Esophagus (tissue), 2 donors: ENCODE measurements at regions not wholly inside any gene's neighbourhood (a gene's known extent, or its start where the extent isn't known, plus 50 kb on each side); places are given as distances from the start of the nearest gene placed in this dataset.
"Not testable (repeated sequence)": the region's sequence is repeated elsewhere in the genome, so short reads cannot be mapped to it uniquely, and the experiment has no call there.

Experiments used
- H3K27ac ChIP-seq, 2 donors: one replicate each; pipeline ENCODE4 v1.5.1; 2013; ENCODE audit warnings: low read depth in 2 of 2, mild to moderate bottlenecking in 2 of 2, inconsistent platforms in 1 of 2, low read length in 1 of 2, moderate library complexity in 1 of 2
- H3K27me3 ChIP-seq, 2 donors: one replicate each; pipeline ENCODE4 v1.6.1; 2013; ENCODE audit warnings: low read length in 2 of 2, control low read depth in 1 of 2, mild to moderate bottlenecking in 1 of 2; ENCODE audit not compliant: insufficient read depth in 2 of 2, control insufficient read depth in 1 of 2
- H3K36me3 ChIP-seq, 2 donors: one replicate each; pipeline ENCODE4 v1.6.1; 2013; ENCODE audit warnings: low read length in 1 of 2; ENCODE audit not compliant: control insufficient read depth in 2 of 2, insufficient read depth in 2 of 2
- H3K4me1 ChIP-seq, 2 donors: one replicate each; pipeline ENCODE4 v1.6.1; 2013; ENCODE audit warnings: low read length in 1 of 2; ENCODE audit not compliant: control insufficient read depth in 2 of 2, insufficient read depth in 2 of 2
- H3K4me3 ChIP-seq, 2 donors: one replicate each; pipeline ENCODE4 v1.5.1; 2013; ENCODE audit warnings: low read length in 2 of 2, mild to moderate bottlenecking in 2 of 2, low read depth in 1 of 2, moderate library complexity in 1 of 2
- H3K9me3 ChIP-seq, 2 donors: one replicate each; pipeline ENCODE4 v1.6.1; 2013; ENCODE audit warnings: mild to moderate bottlenecking in 2 of 2, low read depth in 1 of 2, low read length in 1 of 2, moderate library complexity in 1 of 2; ENCODE audit not compliant: control insufficient read depth in 2 of 2, insufficient read depth in 1 of 2
- WGBS, 2 donors: extraction: QIAGEN DNeasy Blood & Tissue Kit; methylation state at CpG; one replicate each; pipeline ENCODE4 v1.1.7; 2013; 5-methylcytosine and 5-hydroxymethylcytosine counted together
- donor health status: healthy with polysubstance abuse.
- donor health status: Bipolar disorder and iron deficiency.

DNA sequence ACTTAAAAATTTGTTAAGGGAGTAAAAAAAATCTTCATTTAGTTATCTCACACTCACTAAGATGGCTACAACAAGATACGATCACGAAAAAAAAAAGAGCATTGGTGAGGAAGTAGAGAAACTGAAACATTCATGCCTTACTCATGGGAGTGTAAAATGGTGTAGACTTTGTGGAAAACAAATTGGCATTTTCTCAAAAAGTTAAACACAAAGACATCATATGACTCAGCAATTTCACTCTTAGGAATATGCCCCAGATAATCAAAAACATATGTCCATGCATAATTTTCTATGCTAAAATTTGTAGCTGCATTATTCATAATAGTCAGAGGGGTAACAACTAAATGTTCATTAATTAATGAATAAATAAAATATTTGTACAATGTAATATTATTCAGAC is 120.9 kb upstream of the IRAK1BP1 start:
- no peaks in the 10 kb centered on the region for H3K4me1 ChIP-seq
- H3K27ac ChIP-seq = no peak overlapping the region
- H3K4me3 ChIP-seq = no peak overlapping the region
- WGBS, 2 donors = 79 to 91% methylated on average over 2 of the region's 2 CpGs
- H3K36me3 ChIP-seq = no peaks in the 10 kb centered on the region
- H3K9me3 ChIP-seq = peaks cover 4 to 5% of the 10 kb centered on the region in 2 donors
- H3K27me3 ChIP-seq = no peaks in the 10 kb centered on the region

DNA sequence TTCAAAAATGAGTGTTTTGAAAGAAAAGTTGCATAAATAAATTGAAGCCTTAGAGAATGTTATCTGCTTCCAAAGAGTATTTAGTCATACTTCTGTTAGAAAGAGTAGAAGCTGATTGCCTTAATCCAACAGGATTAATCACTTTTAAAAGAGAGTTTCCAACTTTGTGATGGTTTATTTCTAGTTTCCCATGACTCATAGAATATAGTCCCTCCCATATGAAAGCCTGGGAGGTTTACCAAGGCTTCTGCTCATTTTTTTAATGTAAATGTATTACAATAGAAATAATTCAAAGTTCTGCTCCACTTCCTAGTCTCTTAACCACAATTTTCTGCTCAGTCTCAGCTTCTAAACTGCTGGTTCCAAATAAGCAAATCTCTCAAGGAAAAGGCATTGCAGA is 118.0 kb upstream of the IRAK1BP1 start:
- H3K4me3 ChIP-seq = no peak overlapping the region
- H3K27me3 ChIP-seq = no peaks in the 10 kb centered on the region
- H3K4me1 ChIP-seq = no peaks in the 10 kb centered on the region
- no peaks in the 10 kb centered on the region for H3K36me3 ChIP-seq
- H3K9me3 ChIP-seq = peaks cover 4 to 5% of the 10 kb centered on the region in 2 donors
- H3K27ac ChIP-seq = no peak overlapping the region

DNA sequence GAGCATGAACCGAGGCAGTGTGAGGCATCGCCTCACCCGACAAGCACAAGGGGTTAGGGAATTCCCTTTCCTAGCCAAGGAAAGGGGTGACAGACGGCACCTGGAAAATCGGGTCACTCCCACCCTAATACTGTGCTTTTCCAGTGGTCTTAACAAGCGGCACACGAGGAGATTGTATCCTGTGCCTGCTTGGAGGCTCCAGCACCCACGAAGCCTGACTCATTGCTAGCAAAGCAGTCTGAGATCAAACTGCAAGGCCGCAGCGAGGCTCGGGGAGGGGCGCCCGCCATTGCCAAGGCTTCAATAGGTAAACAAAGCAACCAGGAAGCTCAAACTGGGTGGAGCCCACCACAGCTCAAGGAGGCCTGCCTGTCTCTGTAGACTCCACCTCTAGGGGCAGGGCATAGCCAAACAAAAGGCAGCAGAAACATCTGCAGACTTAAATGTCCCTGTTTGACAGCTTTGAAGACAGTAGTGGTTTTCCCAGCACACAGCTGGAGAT is 109.0 kb upstream of the IRAK1BP1 start:
- H3K27ac ChIP-seq, H3K36me3 ChIP-seq, H3K9me3 ChIP-seq, H3K4me1 ChIP-seq, H3K4me3 ChIP-seq, H3K27me3 ChIP-seq: not testable (repeated sequence)
- WGBS, 2 donors = 78 to 84% methylated on average over 13 of the region's 13 CpGs

DNA sequence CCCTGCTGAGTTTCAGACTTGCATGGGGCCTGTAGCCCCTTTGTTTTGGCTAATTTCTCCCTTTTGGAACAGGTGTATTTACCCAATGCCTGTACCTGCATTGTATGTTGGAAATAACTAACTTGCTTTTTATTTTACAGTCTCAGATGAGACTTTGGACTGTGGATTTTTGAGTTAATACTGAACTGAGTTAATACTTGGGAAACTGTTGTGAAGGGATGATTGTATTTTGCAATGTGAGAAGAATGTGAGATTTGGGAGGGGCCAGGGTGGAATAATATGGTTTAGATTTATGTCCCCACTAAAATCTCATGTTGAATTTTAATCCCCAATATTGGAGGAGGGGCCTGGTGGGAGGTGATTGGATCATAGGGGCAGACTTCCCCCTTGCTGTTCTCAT is 99.1 kb upstream of the IRAK1BP1 start:
- no peaks in the 10 kb centered on the region for H3K27me3 ChIP-seq
- no peaks in the 10 kb centered on the region for H3K9me3 ChIP-seq
- no peak overlapping the region for H3K27ac ChIP-seq
- H3K4me3 ChIP-seq = no peak overlapping the region
- H3K36me3 ChIP-seq = no peaks in the 10 kb centered on the region
- no peaks in the 10 kb centered on the region for H3K4me1 ChIP-seq

DNA sequence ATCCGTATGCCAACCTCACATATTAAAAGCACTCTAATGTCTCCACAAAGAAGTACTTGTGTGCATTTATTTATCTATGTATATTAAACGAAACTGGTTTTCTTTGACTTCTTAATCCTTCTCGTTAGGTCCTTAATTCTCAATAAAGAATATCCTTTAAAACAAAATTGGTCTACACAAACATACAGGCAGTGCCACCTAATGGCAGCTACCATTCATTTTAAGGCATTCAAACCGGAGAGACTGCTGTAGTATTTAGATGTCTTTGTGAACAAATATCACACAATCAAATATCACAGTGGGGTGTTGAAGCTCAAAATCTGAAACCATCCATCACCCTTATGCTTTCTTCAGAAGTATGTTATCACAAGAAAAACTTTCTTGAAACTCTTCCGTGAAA is 96.6 kb upstream of the IRAK1BP1 start:
- Histone ChIP-seq H3K9me3 (no peaks in the 10 kb centered on the region), H3K27ac (no peak overlapping the region), H3K4me1 (no peaks in the 10 kb centered on the region), H3K4me3 (no peak overlapping the region), H3K27me3 (no peaks in the 10 kb centered on the region), H3K36me3 (no peaks in the 10 kb centered on the region)
- 64 to 69% methylated on average over 5 of the region's 5 CpGs for WGBS, 2 donors

DNA sequence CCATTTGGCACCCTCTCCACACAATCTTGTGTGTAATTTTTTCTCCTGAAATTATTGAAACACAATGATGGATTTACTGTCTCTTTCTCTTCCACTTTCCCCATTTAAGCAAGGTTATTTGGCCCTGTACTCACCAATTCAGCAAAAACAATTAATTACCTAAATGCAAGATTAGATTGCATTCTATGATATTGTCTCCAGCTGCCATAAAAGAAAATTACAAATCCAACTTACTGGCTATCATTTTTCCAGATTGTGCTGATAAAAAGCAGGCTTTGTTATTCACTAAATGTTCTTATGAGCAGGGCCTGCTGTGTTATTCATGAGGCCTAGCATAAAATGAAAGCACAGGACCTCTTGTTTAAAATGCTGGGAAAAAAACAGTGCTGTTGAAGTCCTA is 95.8 kb upstream of the IRAK1BP1 start:
- no peaks in the 10 kb centered on the region for H3K9me3 ChIP-seq
- no peaks in the 10 kb centered on the region for H3K4me1 ChIP-seq
- no peak overlapping the region for H3K4me3 ChIP-seq
- no peak overlapping the region for H3K27ac ChIP-seq
- no peaks in the 10 kb centered on the region for H3K36me3 ChIP-seq
- H3K27me3 ChIP-seq = no peaks in the 10 kb centered on the region

DNA sequence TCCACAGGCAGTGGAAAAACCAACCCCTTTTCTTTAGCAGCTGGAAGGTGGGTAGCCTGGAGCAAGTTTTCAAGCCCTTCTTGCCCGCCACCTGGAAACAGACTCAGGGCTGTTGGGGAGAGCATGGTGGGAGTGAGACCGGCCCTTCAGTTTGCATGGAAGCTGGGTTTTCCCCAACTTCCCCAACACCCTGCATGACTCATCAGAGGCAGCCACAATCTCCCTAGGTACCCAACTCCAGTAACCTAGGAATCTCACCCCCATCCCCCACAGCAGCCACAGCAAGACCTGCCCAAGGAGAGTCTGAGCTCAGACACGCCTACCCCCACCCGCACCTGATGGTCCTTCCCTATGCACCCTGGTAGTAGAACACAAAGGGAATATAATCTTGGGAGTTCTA is 86.3 kb upstream of the IRAK1BP1 start:
- Histone ChIP-seq H3K27ac (no peak overlapping the region), H3K9me3 (no peaks in the 10 kb centered on the region), H3K27me3 (no peaks in the 10 kb centered on the region), H3K4me3 (no peak overlapping the region), H3K4me1 (no peaks in the 10 kb centered on the region), H3K36me3 (no peaks in the 10 kb centered on the region)
- 78 to 86% methylated on average over 4 of the region's 4 CpGs for WGBS, 2 donors

DNA sequence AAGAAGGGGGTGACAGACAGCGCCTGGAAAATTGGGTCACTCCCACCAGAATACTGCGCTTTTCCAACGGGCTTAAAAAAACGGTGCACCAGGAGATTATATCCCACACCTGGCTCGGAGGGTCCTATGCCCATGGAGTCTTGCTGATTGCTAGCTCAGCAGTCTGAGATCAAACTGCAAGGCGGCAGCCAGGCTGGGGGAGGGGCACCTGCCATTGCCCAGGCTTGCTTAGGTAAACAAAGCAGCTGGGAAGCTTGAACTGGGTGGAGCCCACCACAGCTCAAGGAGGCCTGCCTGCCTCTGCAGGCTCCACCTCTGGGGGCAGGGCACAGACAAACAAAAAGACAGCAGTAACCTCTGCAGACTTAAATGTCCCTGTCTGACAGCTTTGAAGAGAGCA is 84.0 kb upstream of the IRAK1BP1 start:
- H3K27ac ChIP-seq, H3K36me3 ChIP-seq, H3K9me3 ChIP-seq, H3K4me3 ChIP-seq, H3K27me3 ChIP-seq, H3K4me1 ChIP-seq: not testable (repeated sequence)
- WGBS, 2 donors = 75 to 82% methylated on average over 6 of the region's 6 CpGs

DNA sequence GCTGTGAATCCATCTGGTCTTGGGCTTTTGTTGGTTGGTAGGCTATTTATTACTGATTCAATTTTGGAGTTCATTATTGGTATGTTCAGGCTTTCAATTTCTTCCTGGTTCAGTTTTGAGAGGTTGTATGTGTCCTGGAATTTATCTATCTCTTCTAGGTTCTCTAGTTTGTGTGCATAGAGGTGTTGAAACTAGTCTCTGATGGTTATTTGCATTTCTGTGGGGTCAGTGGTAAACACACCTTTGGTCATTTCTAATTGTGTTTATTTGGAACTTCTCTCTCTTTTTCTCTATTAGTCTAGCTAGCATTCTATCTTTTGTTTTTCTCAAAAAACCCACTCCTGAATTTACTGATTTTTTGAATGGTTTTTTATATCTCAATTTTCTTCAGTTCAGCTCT is 70.1 kb upstream of the IRAK1BP1 start:
- Histone ChIP-seq H3K27ac (no peak overlapping the region), H3K27me3 (no peaks in the 10 kb centered on the region), H3K4me1 (no peaks in the 10 kb centered on the region), H3K4me3 (no peak overlapping the region), H3K9me3 (no peaks in the 10 kb centered on the region), H3K36me3 (no peaks in the 10 kb centered on the region)

DNA sequence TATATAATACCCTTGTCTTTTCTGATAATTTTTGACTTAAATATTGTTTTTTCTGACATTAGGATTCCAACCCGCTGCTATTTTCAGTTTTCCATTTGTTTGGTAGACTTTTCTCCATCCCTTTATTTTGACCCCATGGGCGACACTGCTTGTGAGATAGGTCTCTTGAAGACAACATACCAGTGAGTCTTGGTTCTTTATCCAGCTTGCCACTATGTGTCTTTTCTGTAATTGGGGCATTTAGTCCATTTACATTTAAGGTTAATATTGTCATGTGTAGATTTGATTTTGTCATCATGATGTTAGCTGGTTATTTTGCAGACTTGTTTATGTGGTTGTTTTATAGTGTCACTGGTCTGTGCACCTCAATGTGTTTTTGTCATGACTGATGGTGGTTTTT is 67.7 kb upstream of the IRAK1BP1 start:
- WGBS, 2 donors = 88 to 95% methylated on average over 2 of the region's 2 CpGs
- Histone ChIP-seq H3K9me3 (no peaks in the 10 kb centered on the region), H3K27me3 (no peaks in the 10 kb centered on the region)

More for the DNA sequence above, 67.7 kb upstream of the IRAK1BP1 start:
- Histone ChIP-seq H3K4me3 (no peak overlapping the region), H3K4me1 (no peaks in the 10 kb centered on the region), H3K27ac (no peak overlapping the region), H3K36me3 (no peaks in the 10 kb centered on the region)
